ENCODE measurements at regions not wholly inside any gene's neighbourhood (a gene's known extent, or its start where the extent isn't known, plus 50 kb on each side); places are given as distances from the start of the nearest gene placed in this dataset.

DNA sequence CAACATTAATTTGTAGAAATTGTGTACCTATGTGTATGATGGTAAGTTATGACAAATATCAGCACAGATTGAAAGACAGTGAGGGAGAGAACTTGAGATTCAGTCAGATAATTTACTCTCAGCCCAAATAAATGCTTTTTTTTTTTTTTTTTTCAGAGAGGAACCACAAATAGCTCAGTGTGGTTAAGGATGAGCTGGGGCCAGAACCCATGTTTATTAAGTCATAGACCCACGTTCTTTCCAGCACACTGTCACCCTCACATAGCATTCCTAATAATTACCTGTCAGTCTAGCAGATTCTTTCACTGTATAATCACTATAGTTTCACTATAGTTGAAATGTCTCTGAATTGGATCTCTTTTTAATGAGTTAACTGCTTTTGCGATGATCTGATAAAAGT lies 246.1 kb downstream of the ZIC1 start:
- H3K27ac ChIP-seq (ENCODE audit: low read length), result no peak overlapping the region
- no peaks in the 10 kb centered on the region for H3K27me3 ChIP-seq (ENCODE audit: control insufficient read depth, insufficient read depth, low read length)
- ChIA-PET CTCF (no interaction called here), POLR2A (interaction anchor here (0.6 kb wide), 1 partner anchor 872 kb away, joined by 11 read pairs; no protein-coding TSS in a partner anchor)
- intact Hi-C loops (cut with micrococcal nuclease; ENCODE audit: unreplicated experiment) (no loop called here), in situ Hi-C loops (cut with HindIII; ENCODE audit: low pct_unique_long_range_greater_than_20kb, low sequenced_read_pairs) (no loop called here)
- no TSS peak for BruUV-seq (replicated peaks)
- no peak overlapping the region for H3K4me3 ChIP-seq (ENCODE audit: low read depth in 2 of 2, low read length in 2 of 2)
- DNase-seq (ENCODE audit: low read depth, low spot score) (no peak), ATAC-seq (no peak)
- TF ChIP-seq TCF7L2 (IDR thresholded peaks at IDR 0.05; ENCODE audit: low read depth, low read length), result no peak
- no peaks in the 10 kb centered on the region for H3K36me3 ChIP-seq (ENCODE audit: control insufficient read depth, insufficient read depth, low read length)
- no peaks in the 10 kb centered on the region for H3K9me3 ChIP-seq (ENCODE audit: control insufficient read depth, insufficient read depth, low read depth, low read length)
- no peaks in the 10 kb centered on the region for H3K4me1 ChIP-seq (ENCODE audit: control insufficient read depth, insufficient read depth, low read length)

DNA sequence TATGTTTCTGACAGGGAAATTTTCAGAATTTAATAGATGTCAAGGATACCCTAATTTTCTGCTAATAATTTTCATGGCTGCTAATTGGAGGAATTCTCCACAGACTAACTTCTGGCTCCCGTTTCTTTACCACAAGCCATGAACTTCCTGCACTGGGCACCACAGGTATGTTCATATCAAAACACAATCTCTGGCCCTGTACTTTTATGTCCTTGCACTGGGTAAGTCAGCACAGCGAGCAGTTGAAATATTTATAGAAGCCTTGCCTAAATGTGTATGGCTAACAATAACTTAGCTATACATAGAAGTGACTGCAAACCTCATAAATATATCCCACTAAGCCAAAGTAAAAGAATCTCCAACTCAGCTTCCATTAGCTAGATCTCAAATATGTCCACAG lies 246.9 kb downstream of the ZIC1 start:
- Histone ChIP-seq H3K4me1 (ENCODE audit: control insufficient read depth, insufficient read depth, low read length) (no peaks in the 10 kb centered on the region), H3K36me3 (ENCODE audit: control insufficient read depth, insufficient read depth, low read length) (no peaks in the 10 kb centered on the region), H3K27ac (ENCODE audit: low read length) (no peak overlapping the region), H3K27me3 (ENCODE audit: control insufficient read depth, insufficient read depth, low read length) (no peaks in the 10 kb centered on the region), H3K9me3 (ENCODE audit: control insufficient read depth, insufficient read depth, low read depth, low read length) (no peaks in the 10 kb centered on the region), H3K4me3 (ENCODE audit: low read depth in 2 of 2, low read length in 2 of 2) (no peak overlapping the region)
- in situ Hi-C loops (cut with HindIII; ENCODE audit: low pct_unique_long_range_greater_than_20kb, low sequenced_read_pairs), result no loop called here
- ChIA-PET CTCF (no interaction called here), POLR2A (no interaction called here)
- intact Hi-C loops (cut with micrococcal nuclease; ENCODE audit: unreplicated experiment), result no loop called here
- no peak for DNase-seq (ENCODE audit: low read depth, low spot score)
- TF ChIP-seq TCF7L2 (IDR thresholded peaks at IDR 0.05; ENCODE audit: low read depth, low read length) (no peak), SIN3A (IDR thresholded peaks at IDR 0.05; ENCODE audit: borderline replicate concordance, insufficient read depth, low read depth, low read length) (no peak), POLR2AphosphoS5 (IDR thresholded peaks at IDR 0.05; ENCODE audit: low read depth, low read length) (no peak)
- TF ChIP-seq, protein P1, sequence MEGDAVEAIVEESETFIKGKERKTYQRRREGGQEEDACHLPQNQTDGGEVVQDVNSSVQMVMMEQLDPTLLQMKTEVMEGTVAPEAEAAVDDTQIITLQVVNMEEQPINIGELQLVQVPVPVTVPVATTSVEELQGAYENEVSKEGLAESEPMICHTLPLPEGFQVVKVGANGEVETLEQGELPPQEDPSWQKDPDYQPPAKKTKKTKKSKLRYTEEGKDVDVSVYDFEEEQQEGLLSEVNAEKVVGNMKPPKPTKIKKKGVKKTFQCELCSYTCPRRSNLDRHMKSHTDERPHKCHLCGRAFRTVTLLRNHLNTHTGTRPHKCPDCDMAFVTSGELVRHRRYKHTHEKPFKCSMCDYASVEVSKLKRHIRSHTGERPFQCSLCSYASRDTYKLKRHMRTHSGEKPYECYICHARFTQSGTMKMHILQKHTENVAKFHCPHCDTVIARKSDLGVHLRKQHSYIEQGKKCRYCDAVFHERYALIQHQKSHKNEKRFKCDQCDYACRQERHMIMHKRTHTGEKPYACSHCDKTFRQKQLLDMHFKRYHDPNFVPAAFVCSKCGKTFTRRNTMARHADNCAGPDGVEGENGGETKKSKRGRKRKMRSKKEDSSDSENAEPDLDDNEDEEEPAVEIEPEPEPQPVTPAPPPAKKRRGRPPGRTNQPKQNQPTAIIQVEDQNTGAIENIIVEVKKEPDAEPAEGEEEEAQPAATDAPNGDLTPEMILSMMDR (IDR thresholded peaks at IDR 0.05), result no peak
- TF ChIP-seq, protein P2, sequence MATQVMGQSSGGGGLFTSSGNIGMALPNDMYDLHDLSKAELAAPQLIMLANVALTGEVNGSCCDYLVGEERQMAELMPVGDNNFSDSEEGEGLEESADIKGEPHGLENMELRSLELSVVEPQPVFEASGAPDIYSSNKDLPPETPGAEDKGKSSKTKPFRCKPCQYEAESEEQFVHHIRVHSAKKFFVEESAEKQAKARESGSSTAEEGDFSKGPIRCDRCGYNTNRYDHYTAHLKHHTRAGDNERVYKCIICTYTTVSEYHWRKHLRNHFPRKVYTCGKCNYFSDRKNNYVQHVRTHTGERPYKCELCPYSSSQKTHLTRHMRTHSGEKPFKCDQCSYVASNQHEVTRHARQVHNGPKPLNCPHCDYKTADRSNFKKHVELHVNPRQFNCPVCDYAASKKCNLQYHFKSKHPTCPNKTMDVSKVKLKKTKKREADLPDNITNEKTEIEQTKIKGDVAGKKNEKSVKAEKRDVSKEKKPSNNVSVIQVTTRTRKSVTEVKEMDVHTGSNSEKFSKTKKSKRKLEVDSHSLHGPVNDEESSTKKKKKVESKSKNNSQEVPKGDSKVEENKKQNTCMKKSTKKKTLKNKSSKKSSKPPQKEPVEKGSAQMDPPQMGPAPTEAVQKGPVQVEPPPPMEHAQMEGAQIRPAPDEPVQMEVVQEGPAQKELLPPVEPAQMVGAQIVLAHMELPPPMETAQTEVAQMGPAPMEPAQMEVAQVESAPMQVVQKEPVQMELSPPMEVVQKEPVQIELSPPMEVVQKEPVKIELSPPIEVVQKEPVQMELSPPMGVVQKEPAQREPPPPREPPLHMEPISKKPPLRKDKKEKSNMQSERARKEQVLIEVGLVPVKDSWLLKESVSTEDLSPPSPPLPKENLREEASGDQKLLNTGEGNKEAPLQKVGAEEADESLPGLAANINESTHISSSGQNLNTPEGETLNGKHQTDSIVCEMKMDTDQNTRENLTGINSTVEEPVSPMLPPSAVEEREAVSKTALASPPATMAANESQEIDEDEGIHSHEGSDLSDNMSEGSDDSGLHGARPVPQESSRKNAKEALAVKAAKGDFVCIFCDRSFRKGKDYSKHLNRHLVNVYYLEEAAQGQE (IDR thresholded peaks at IDR 0.05; ENCODE audit: insufficient read depth in 1 of 2, low read depth in 2 of 2, low read length in 1 of 2), result no peak
- BruUV-seq (replicated peaks), result no TSS peak
- no peak for ATAC-seq

DNA sequence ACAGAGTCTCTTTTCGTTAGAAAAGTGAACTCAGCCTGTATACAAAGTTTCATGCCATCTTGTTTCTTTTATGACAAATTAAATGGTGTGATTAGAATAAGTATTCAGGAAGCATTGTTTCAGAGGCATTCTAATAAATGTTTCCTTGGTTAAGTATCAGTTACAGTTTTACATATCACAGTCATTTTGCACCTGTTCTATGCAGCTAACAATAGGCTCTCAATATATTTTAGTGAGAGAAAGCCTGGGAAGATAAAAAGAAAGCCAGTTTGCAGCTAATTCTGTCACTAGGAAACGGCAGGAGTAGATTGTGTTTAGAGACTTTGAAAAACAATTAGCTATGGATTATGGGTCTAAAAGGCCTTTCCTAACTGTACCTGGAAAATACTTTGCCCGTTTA lies 252.8 kb downstream of the ZIC1 start:
- no TSS peak for BruUV-seq (replicated peaks)

More for the DNA sequence above, 252.8 kb downstream of the ZIC1 start:
- intact Hi-C loops (cut with micrococcal nuclease; ENCODE audit: unreplicated experiment) (no loop called here), in situ Hi-C loops (cut with HindIII; ENCODE audit: low pct_unique_long_range_greater_than_20kb, low sequenced_read_pairs) (no loop called here)
- Histone ChIP-seq H3K9me3 (ENCODE audit: control insufficient read depth, insufficient read depth, low read depth, low read length) (peaks cover 3% of the 10 kb centered on the region; the same call in 1 of the 2 replicates), H3K27me3 (ENCODE audit: control insufficient read depth, insufficient read depth, low read length) (no peaks in the 10 kb centered on the region), H3K36me3 (ENCODE audit: control insufficient read depth, insufficient read depth, low read length) (no peaks in the 10 kb centered on the region), H3K27ac (ENCODE audit: low read length) (no peak overlapping the region), H3K4me3 (ENCODE audit: low read depth in 2 of 2, low read length in 2 of 2) (no peak overlapping the region), H3K4me1 (ENCODE audit: control insufficient read depth, insufficient read depth, low read length) (no peaks in the 10 kb centered on the region)
- DNase-seq (ENCODE audit: low read depth, low spot score) (no peak), ATAC-seq (no peak)
- TF ChIP-seq POLR2AphosphoS5 (IDR thresholded peaks at IDR 0.05; ENCODE audit: low read depth, low read length), result no peak
- no peak for TF ChIP-seq TCF7L2 (IDR thresholded peaks at IDR 0.05; ENCODE audit: low read depth, low read length)
- TF ChIP-seq, protein P2 (IDR thresholded peaks at IDR 0.05; ENCODE audit: insufficient read depth in 1 of 2, low read depth in 2 of 2, low read length in 1 of 2), result no peak
- TF ChIP-seq SIN3A (IDR thresholded peaks at IDR 0.05; ENCODE audit: borderline replicate concordance, insufficient read depth, low read depth, low read length), result no peak
- TF ChIP-seq, protein P1 (IDR thresholded peaks at IDR 0.05), result no peak
- ChIA-PET CTCF (no interaction called here), POLR2A (interaction anchor here (0.6 kb wide), 1 partner anchor 705 kb away, joined by 4 read pairs; no protein-coding TSS in a partner anchor)

Data from Panc1 (cell line).